ENCODE measurements at regions not wholly inside any gene's neighbourhood (a gene's known extent, or its start where the extent isn't known, plus 50 kb on each side); places are given as distances from the start of the nearest gene placed in this dataset.

DNA sequence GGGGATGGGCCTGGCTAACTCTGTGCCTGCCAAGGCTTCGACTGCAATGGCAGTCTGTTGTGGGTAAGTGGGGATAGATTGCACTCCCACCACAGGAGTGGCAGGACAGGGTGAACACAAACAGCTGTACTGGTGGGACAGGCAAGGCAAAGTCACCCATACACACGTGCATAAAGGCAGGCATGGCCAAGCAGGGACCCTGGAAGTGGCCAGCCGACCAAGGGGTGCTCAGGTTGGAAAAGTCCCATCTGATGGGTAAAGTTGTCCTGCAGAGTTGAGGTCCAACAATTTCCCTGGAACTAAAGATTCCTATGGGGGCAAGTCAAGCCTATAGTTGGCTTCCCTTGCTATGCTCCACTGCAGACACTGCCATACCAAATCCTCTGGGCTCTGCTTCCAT is 1961.9 kb upstream of the ADGRL3 start:
- DNase-seq (ENCODE audit: low spot score) = no peak

DNA sequence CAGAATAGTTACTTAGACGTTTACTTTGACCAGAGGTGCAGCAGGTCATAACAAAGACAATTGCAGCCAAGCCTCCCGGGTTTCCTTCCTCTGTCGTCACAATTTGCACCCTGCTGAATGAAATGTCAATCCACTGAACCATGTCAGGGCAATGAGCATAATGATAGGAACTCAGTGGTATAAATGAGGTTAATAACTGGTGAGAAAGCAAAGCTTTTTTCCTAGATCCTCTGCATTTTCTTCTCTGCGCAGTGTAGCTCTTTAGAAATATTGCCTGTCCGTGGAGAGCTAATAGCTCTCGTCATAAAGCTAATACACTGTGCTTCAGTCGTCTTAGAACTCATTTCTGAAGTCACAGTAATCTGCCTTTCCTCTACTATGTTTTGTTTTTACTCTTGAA is 1960.1 kb upstream of the ADGRL3 start:
- no peak for DNase-seq (ENCODE audit: low spot score)

- no peak for DNase-seq (ENCODE audit: low spot score)
Measured at GRCh38 chr4:59243038-59243437, 1957.1 kb upstream of the ADGRL3 start.

DNA sequence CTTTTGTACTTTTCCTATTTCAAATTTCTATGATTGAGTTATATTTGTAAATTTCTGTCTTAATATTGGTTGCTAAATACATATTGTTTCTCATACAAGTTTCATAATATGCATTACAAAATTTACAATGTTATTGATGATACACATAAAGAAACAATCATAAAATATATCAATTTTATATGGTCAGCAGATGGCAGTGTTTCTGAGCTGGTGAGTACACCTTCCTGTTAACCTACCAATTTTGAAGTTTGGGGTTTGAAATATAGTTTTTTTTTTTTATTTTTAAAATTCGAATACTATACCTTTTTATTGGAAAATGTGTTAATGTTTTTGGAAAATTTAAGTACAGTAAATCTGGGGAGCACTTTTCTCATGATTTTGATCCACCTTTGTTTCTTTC is 1953.1 kb upstream of the ADGRL3 start:
- no peak for DNase-seq (ENCODE audit: low spot score)

- no peak for DNase-seq (ENCODE audit: low spot score)
Measured at GRCh38 chr4:59248313-59248712, 1951.8 kb upstream of the ADGRL3 start.

DNA sequence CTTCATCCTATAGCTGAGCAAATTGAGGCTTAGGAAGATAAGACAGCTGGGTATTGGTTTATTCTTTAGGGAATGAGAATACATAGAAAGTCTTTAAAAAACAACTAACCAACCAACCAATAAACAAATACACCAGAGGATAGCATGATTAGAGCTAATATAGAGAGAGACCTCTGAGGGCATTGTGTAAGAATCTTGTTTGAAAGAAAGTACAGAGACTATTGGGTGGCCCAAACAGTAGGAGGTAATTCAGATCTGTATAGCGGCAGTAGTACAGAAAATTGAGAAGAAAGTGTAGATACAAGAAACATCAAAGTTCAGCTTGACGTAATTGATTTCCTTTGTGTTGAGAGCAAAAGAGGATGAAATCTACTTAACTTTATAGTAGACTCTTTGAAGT is 1951.0 kb upstream of the ADGRL3 start:
- no peak for DNase-seq (ENCODE audit: low spot score)

- no peak for DNase-seq (ENCODE audit: low spot score)
Measured at GRCh38 chr4:59258002-59258401, 1942.1 kb upstream of the ADGRL3 start.

DNA sequence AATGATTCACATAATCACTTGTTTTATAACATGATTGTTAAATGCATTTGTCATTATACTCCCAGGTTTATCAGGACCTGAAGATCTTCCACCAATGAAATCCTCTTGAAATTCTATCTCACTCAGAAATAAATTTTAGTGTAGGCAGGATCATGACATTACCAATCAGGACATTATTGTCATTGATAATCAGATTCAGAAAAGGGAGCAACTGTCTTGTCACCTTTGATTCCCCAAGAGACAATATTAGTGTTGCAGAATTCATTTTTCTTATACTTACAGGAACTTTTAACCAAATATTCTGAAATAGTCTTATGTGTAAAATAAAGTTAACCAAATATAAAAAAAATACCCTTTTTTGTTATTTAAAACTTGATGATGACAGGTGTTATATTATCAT is 1892.5 kb upstream of the ADGRL3 start:
- no peak for DNase-seq (ENCODE audit: low spot score)

- DNase-seq (ENCODE audit: low spot score) = no peak
Measured at GRCh38 chr4:59314637-59315036, 1885.5 kb upstream of the ADGRL3 start.

DNA sequence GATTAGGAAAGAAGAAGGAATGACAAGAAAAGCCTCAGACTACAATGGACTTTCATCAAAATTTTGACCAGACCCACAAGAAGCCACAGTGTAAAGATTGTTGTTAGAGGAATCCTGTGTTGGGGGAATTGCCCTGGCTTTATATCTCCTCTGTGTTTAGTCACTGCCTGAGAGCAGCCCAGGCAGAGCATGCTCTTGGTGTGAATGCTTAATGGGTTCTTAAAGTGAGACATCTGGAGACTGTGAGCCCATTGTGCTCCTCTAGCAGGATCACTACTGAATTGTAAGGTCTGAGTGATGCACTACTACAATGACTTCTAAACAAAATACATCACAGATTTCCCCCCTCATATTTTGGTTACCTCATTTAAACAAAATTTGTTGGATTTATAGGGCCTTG is 1860.5 kb upstream of the ADGRL3 start:
- peak; percentile 39 for DNase-seq (ENCODE audit: low spot score)

DNA sequence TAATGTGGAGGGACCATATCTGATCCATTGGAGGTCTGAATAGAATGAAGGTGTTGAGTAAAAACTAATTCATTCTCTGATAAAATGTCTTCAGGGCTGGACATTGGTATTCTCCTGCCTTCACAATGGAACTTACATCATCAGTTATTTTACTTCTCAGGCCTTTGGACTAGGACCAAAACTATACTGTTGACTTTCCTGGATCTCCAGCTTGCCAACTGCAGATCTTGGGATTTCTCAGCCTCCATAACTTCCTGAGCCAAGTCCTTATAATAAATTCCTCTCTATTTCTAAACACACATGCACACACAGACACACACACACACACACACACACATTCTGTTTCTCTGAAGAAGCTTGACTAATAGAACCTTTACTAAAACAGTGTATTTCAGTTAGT is 1858.6 kb upstream of the ADGRL3 start:
- no peak for DNase-seq (ENCODE audit: low spot score)

DNA sequence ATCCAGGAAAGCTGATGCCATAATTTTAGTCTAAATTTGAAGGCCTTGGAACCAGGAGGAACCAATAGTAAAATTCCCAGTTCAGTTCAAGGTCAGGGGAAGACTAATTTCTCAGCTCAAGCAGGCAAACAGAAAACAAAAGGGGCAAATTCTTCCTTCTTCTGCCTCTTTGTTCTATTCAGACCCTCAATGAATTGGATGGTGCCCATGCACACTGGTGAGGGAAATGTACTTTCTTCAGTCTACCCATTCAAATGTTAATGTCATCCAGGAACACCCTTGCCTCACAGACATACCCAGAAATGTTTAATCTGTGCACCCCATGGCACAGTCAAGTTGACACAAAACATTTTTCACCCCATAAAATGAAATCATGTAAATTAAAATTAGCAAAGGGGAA is 1851.2 kb upstream of the ADGRL3 start:
- no peak for DNase-seq (ENCODE audit: low spot score)

DNA sequence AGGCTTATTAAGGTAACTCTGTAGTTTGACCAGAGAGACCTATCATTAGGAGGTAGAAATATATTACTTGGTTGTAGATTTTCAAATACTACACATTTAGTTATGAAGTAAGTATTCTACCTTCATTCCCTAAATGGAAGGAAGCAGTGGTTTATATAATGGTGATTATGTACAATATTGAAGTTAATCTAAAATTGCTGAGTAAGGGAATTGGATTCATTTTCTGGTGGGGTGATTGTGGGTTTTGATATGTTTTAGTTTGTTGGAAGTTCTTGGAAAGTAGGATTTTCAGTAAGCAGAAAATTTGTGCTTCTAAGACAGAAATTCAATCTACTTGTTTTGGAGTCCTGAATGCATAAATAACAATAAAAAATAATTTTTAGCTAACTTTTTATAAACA is 1830.9 kb upstream of the ADGRL3 start:
- no peak for DNase-seq (ENCODE audit: low spot score)

GRCh38 chr4:59374416-59374815 is 1825.7 kb upstream of the ADGRL3 start:
- DNase-seq (ENCODE audit: low spot score) = no peak

DNA sequence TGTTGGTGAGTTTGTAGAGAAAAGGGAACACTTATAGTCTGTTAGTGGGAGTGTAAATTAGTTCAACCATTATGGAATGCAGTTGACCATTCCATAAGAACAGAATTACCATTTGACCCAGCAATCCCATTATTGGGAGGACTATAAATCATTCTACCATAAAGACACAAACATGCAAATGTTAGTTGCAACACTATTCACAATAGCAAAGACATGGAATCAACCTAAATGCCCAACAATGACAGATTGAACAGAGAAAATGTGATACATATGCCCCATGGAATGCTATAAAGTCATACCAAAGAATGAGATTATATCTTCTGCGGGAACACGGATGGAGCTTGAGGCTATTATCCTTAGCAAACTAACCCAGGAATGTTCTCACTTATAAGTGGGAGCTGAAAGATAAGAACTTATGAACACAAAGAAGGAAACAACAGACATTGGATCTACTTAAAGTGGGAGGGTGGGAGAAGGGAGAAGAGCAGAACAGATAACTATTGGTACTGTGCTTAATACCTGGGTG is 1819.2 kb upstream of the ADGRL3 start:
- no peak for DNase-seq (ENCODE audit: low spot score)

- DNase-seq (ENCODE audit: low spot score) = no peak
Measured at GRCh38 chr4:59381591-59381990, 1818.5 kb upstream of the ADGRL3 start.

GRCh38 chr4:59387759-59388758 is 1812.1 kb upstream of the ADGRL3 start:
- no peak for DNase-seq (ENCODE audit: low spot score)

- no peak for DNase-seq (ENCODE audit: low spot score)
Measured at GRCh38 chr4:59393780-59394179, 1806.3 kb upstream of the ADGRL3 start.

GRCh38 chr4:59400334-59400733 is 1799.8 kb upstream of the ADGRL3 start:
- DNase-seq (ENCODE audit: low spot score) = no peak

GRCh38 chr4:59409647-59410046 is 1790.5 kb upstream of the ADGRL3 start:
- DNase-seq (ENCODE audit: low spot score) = no peak

DNA sequence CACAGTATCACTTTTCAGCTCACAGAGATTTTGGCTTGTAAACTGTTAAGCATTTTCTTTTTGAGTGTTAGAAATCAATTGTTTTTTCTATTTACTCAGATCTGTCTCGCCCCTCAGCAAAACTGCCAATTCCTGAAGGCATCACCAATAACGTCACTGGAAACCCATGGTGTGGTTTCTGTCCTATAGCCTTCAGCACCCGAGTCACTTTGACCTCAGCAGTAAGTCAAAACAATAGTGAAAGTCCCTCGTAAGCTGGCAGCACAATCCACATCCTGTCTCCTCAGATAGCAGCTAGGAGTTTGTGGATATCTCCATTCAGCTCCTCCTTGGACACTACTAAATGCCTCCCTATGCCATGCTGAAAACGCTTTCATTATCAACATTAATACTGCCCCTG is 1787.4 kb upstream of the ADGRL3 start:
- DNase-seq (ENCODE audit: low spot score) = no peak

GRCh38 chr4:59455751-59456150 is 1744.4 kb upstream of the ADGRL3 start:
- no peak for DNase-seq (ENCODE audit: low spot score)

- no peak for DNase-seq (ENCODE audit: low spot score)
Measured at GRCh38 chr4:59457576-59457975, 1742.5 kb upstream of the ADGRL3 start.

- no peak for DNase-seq (ENCODE audit: low spot score)
Measured at GRCh38 chr4:59484944-59485343, 1715.2 kb upstream of the ADGRL3 start.

Measured in putamen (tissue), 1 donor.